Trophoblast cell (in vitro differentiated cells and primary cell): ENCODE measurements at regions not wholly inside any gene's neighbourhood (a gene's known extent, or its start where the extent isn't known, plus 50 kb on each side); places are given as distances from the start of the nearest gene placed in this dataset.

ENCODE experiments used
- DNase-seq, 2 donors: peaks; one replicate each; pipeline ENCODE4 v3.0.0-alpha.2; 2016
- H2AFZ ChIP-seq: 2 replicates; pipeline ENCODE4 v1.6.1; 2013; ENCODE audit warnings: low read length, moderate library complexity, mild to moderate bottlenecking; ENCODE audit not compliant: insufficient read depth, poor library complexity
- H2AK5ac ChIP-seq: 2 replicates; pipeline ENCODE4 v1.6.1; 2013; ENCODE audit warnings: mild to moderate bottlenecking, low read length
- H2BK120ac ChIP-seq: 2 replicates; pipeline ENCODE4 v1.6.1; 2013; ENCODE audit warnings: low read length, mild to moderate bottlenecking, moderate library complexity; ENCODE audit not compliant: insufficient read depth, poor library complexity
- H2BK12ac ChIP-seq: 2 replicates; pipeline ENCODE4 v1.6.1; 2013; ENCODE audit warnings: mild to moderate bottlenecking, low read length, moderate library complexity
- H2BK5ac ChIP-seq: 2 replicates; pipeline ENCODE4 v1.6.1; 2013; ENCODE audit warnings: low read length, low read depth, moderate library complexity, mild to moderate bottlenecking; ENCODE audit not compliant: poor library complexity
- H3K14ac ChIP-seq: 2 replicates; pipeline ENCODE4 v1.6.1; 2013; ENCODE audit warnings: mild to moderate bottlenecking, low read length
- H3K18ac ChIP-seq: 2 replicates; pipeline ENCODE4 v1.6.1; 2013; ENCODE audit warnings: mild to moderate bottlenecking, low read length
- H3K23ac ChIP-seq: 2 replicates; pipeline ENCODE4 v1.6.1; 2013; ENCODE audit warnings: low read length
- H3K27ac ChIP-seq: 2 replicates; pipeline ENCODE4 v1.5.1; 2013; ENCODE audit warnings: low read depth, mild to moderate bottlenecking, inconsistent platforms, low read length, moderate library complexity
- H3K27me3 ChIP-seq: 2 replicates; pipeline ENCODE4 v1.6.1; 2013; ENCODE audit warnings: inconsistent platforms, mild to moderate bottlenecking, low read length, moderate library complexity; ENCODE audit not compliant: insufficient read depth
- H3K36me3 ChIP-seq, 2 experiments: 1 replicate in 1 of 2; 2 replicates in 1 of 2; pipeline ENCODE4 v1.6.1; 2013; ENCODE audit warnings: low read length in 2 of 2, mild to moderate bottlenecking in 2 of 2, moderate library complexity in 1 of 2; ENCODE audit not compliant: insufficient read depth in 2 of 2, control insufficient read depth in 1 of 2
- H3K4ac ChIP-seq: 2 replicates; pipeline ENCODE4 v1.6.1; 2013; ENCODE audit warnings: low read depth, mild to moderate bottlenecking, low read length, moderate library complexity
- H3K4me1 ChIP-seq, 2 experiments: 1 replicate in 1 of 2; 2 replicates in 1 of 2; pipeline ENCODE4 v1.6.1; 2013; ENCODE audit warnings: low read length in 2 of 2, mild to moderate bottlenecking in 2 of 2, moderate library complexity in 1 of 2; ENCODE audit not compliant: insufficient read depth in 2 of 2, control insufficient read depth in 1 of 2
- H3K4me2 ChIP-seq: 2 replicates; pipeline ENCODE4 v1.6.1; 2013; ENCODE audit warnings: inconsistent platforms, mild to moderate bottlenecking, low read length, moderate library complexity
- H3K4me3 ChIP-seq: 2 replicates; pipeline ENCODE4 v1.5.1; 2013; ENCODE audit warnings: mild to moderate bottlenecking, low read depth, low read length, inconsistent platforms
- H3K79me1 ChIP-seq: one replicate; pipeline ENCODE4 v1.6.1; 2013; ENCODE audit warnings: low read length
- H3K79me2 ChIP-seq: 2 replicates; pipeline ENCODE4 v1.6.1; 2013; ENCODE audit warnings: low read length, mild to moderate bottlenecking; ENCODE audit not compliant: control insufficient read depth, insufficient read depth, poor library complexity
- H3K9ac ChIP-seq: 2 replicates; pipeline ENCODE4 v1.6.1; 2013; ENCODE audit warnings: mild to moderate bottlenecking, low read length
- H3K9me3 ChIP-seq: 2 replicates; pipeline ENCODE4 v1.6.1; 2013; ENCODE audit warnings: low read depth, mild to moderate bottlenecking, control low read depth, inconsistent platforms, low read length; ENCODE audit not compliant: insufficient read depth
- H4K12ac ChIP-seq: 2 replicates; pipeline ENCODE4 v1.6.1; 2013; ENCODE audit warnings: low read depth, mild to moderate bottlenecking, low read length, moderate library complexity
- H4K8ac ChIP-seq: 2 replicates; pipeline ENCODE4 v1.6.1; 2013; ENCODE audit warnings: low read depth, mild to moderate bottlenecking, low read length, moderate library complexity
- H4K91ac ChIP-seq: one replicate; pipeline ENCODE4 v1.6.1; 2013; ENCODE audit warnings: low read depth, mild to moderate bottlenecking, low read length, moderate library complexity
- WGBS: extraction: QIAGEN DNeasy Blood & Tissue Kit; methylation state at CpG from one replicate; pipeline ENCODE4 v1.1.7; 2013; ENCODE audit warnings: missing lambda C conversion rate; ENCODE audit not compliant: insufficient read length, insufficient coverage; ENCODE audit errors: extremely low coverage; 5-methylcytosine and 5-hydroxymethylcytosine counted together

- Histone ChIP-seq H2AFZ (no peak overlapping the region), H3K4me2 (no peak overlapping the region), H3K27me3 (no peaks in the 10 kb centered on the region), H2BK12ac (no peak overlapping the region), H3K14ac (no peak overlapping the region), H3K4me3 (no peak overlapping the region), H3K27ac (no peak overlapping the region), H2BK120ac (no peak overlapping the region), H3K23ac (no peak overlapping the region), H3K36me3 (no peaks in the 10 kb centered on the region), H3K4me1 (peaks cover 0 to 2% of the 10 kb centered on the region in 2 experiments), H3K18ac (no peak overlapping the region), H2AK5ac (no peak overlapping the region), H3K4ac (no peak overlapping the region), H4K8ac (no peak overlapping the region), H3K9me3 (no peaks in the 10 kb centered on the region), H4K91ac (no peak overlapping the region), H3K9ac (no peak overlapping the region), H3K79me2 (no peaks in the 10 kb centered on the region), H3K79me1 (peaks cover 5% of the 10 kb centered on the region), H4K12ac (no peak overlapping the region), H2BK5ac (no peak overlapping the region)
- no CpG with 5 or more reads among the region's 7 CpGs for WGBS
- DNase-seq: no peak
These were observed 216.9 kb upstream of the CDIN1 start for GRCh38 chr15:36362509-36362915.

- Histone ChIP-seq H2BK12ac (no peak overlapping the region), H3K4me2 (no peak overlapping the region), H4K8ac (no peak overlapping the region), H3K79me1 (peaks cover 3% of the 10 kb centered on the region), H3K36me3 (no peaks in the 10 kb centered on the region), H2BK120ac (no peak overlapping the region), H4K12ac (no peak overlapping the region), H3K79me2 (no peaks in the 10 kb centered on the region), H3K27me3 (no peaks in the 10 kb centered on the region), H3K14ac (no peak overlapping the region), H3K4ac (no peak overlapping the region), H2AFZ (no peak overlapping the region), H2AK5ac (no peak overlapping the region), H4K91ac (no peak overlapping the region), H3K4me1 (peaks cover 0 to 2% of the 10 kb centered on the region in 2 experiments), H3K9me3 (no peaks in the 10 kb centered on the region), H3K27ac (no peak overlapping the region), H3K18ac (no peak overlapping the region), H3K23ac (no peak overlapping the region), H3K4me3 (no peak overlapping the region), H2BK5ac (no peak overlapping the region), H3K9ac (no peak overlapping the region)
- DNase-seq: no peak
- no CpG with 5 or more reads among the region's 4 CpGs for WGBS
These were observed 216.1 kb upstream of the CDIN1 start for GRCh38 chr15:36363335-36363734.

- peaks cover 0 to 2% of the 10 kb centered on the region in 2 experiments for H3K4me1 ChIP-seq
- no peak for DNase-seq
- no peak overlapping the region for H3K4me3 ChIP-seq
- H2BK120ac ChIP-seq: no peak overlapping the region
- no CpG with 5 or more reads among the region's 3 CpGs for WGBS
- no peak overlapping the region for H2AK5ac ChIP-seq
- peaks cover 3% of the 10 kb centered on the region for H3K79me1 ChIP-seq
- no peaks in the 10 kb centered on the region for H3K27me3 ChIP-seq
- no peak overlapping the region for H3K9ac ChIP-seq
- no peak overlapping the region for H2BK5ac ChIP-seq
- no peak overlapping the region for H2AFZ ChIP-seq
- no peak overlapping the region for H2BK12ac ChIP-seq
- no peak overlapping the region for H4K91ac ChIP-seq
- H3K23ac ChIP-seq: no peak overlapping the region
- no peak overlapping the region for H3K18ac ChIP-seq
- no peak overlapping the region for H3K27ac ChIP-seq
- H4K8ac ChIP-seq: no peak overlapping the region
- no peak overlapping the region for H3K14ac ChIP-seq
- no peak overlapping the region for H3K4me2 ChIP-seq
- no peaks in the 10 kb centered on the region for H3K36me3 ChIP-seq
- H4K12ac ChIP-seq: no peak overlapping the region
- H3K79me2 ChIP-seq: no peaks in the 10 kb centered on the region
- H3K4ac ChIP-seq: no peak overlapping the region
- no peaks in the 10 kb centered on the region for H3K9me3 ChIP-seq
These were observed 215.0 kb upstream of the CDIN1 start for GRCh38 chr15:36364377-36364776.

- peaks cover 3% of the 10 kb centered on the region for H3K79me1 ChIP-seq
- no peak overlapping the region for H4K12ac ChIP-seq
- no peaks in the 10 kb centered on the region for H3K36me3 ChIP-seq
- H2AK5ac ChIP-seq: no peak overlapping the region
- H3K4ac ChIP-seq: no peak overlapping the region
- no peak overlapping the region for H3K4me2 ChIP-seq
- peaks cover 0 to 2% of the 10 kb centered on the region in 2 experiments for H3K4me1 ChIP-seq
- H3K4me3 ChIP-seq: no peak overlapping the region
- no peak overlapping the region for H3K23ac ChIP-seq
- no peaks in the 10 kb centered on the region for H3K79me2 ChIP-seq
- DNase-seq: no peak
- no peak overlapping the region for H2AFZ ChIP-seq
- no peak overlapping the region for H4K91ac ChIP-seq
- no CpG with 5 or more reads among the region's 2 CpGs for WGBS
- H3K27ac ChIP-seq: no peak overlapping the region
- no peak overlapping the region for H3K14ac ChIP-seq
- no peak overlapping the region for H4K8ac ChIP-seq
- no peak overlapping the region for H3K18ac ChIP-seq
- H2BK5ac ChIP-seq: no peak overlapping the region
- no peak overlapping the region for H3K9ac ChIP-seq
- no peak overlapping the region for H2BK120ac ChIP-seq
- no peaks in the 10 kb centered on the region for H3K9me3 ChIP-seq
- no peak overlapping the region for H2BK12ac ChIP-seq
- no peaks in the 10 kb centered on the region for H3K27me3 ChIP-seq
These were observed 213.5 kb upstream of the CDIN1 start for GRCh38 chr15:36365963-36366362.
